Erythroblast (primary cell): ENCODE measurements at regions not wholly inside any gene's neighbourhood (a gene's known extent, or its start where the extent isn't known, plus 50 kb on each side); places are given as distances from the start of the nearest gene placed in this dataset.

Source experiments
- DNase-seq, 2 experiments: peaks; one replicate each; lab custom pipeline; 2025; lab: John Stamatoyannopoulos, UW
- GATA1 ChIP-seq: IDR thresholded peaks from 2 replicates; pipeline ENCODE4 v1.6.1; 2011; ENCODE audit warnings: low read depth, mild to moderate bottlenecking, control low read depth, low read length, moderate library complexity
- POLR2A ChIP-seq: IDR thresholded peaks from 2 replicates; pipeline ENCODE4 v1.6.1; 2011; ENCODE audit warnings: mild to moderate bottlenecking, low read length

- TF ChIP-seq POLR2A: no peak
- TF ChIP-seq GATA1: no peak
- no peak for DNase-seq
Measured at GRCh38 chr1:5758000-5758858, 234.0 kb downstream of the NPHP4 start.

GRCh38 chr1:5757187-5757805, 234.9 kb downstream of the NPHP4 start:
- no peak for DNase-seq
- no peak for TF ChIP-seq GATA1
- no peak for TF ChIP-seq POLR2A

DNA sequence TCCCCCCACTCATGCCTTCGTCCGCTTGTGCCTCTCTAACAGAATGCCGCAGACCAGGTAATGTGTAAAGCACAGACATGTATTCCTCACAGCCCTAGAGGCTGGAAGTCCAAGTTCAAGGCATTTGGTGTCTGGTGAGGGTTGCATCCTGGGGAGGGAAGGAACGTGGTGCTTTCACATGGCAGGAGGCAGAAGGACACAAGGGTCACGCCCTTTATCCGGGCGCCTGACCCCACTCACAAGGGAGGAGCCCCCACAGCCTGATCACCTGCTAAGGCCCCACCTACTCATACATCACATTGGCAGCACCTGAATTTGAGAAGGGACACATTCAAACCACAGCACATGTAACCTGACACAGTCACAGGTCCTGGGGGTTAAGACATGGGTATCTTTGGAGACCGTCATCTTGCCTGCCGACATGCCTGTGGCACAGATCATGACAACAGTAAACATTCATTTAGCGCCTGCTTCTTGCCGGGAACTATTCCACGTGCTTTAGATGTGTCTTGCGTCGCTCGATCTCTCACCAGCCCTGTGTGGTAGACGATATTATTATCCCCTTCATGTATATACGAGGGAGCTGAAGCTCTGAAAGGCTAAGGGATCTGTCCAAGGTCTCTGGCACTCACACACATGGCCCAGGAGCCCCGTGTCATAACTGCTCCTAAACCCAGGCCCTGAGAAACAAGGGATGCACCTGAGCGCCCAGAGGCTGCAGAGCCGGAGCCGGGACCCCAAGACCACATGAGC, 235.6 kb downstream of the NPHP4 start:
- DNase-seq: no peak
- TF ChIP-seq POLR2A (no peak), GATA1 (no peak)

- TF ChIP-seq GATA1: no peak
- TF ChIP-seq POLR2A: no peak
- no peak for DNase-seq
Measured at GRCh38 chr1:5755552-5756125, 236.6 kb downstream of the NPHP4 start.

GRCh38 chr1:5754817-5755551, 237.2 kb downstream of the NPHP4 start:
- TF ChIP-seq GATA1 (no peak), POLR2A (no peak)
- no peak for DNase-seq

DNA sequence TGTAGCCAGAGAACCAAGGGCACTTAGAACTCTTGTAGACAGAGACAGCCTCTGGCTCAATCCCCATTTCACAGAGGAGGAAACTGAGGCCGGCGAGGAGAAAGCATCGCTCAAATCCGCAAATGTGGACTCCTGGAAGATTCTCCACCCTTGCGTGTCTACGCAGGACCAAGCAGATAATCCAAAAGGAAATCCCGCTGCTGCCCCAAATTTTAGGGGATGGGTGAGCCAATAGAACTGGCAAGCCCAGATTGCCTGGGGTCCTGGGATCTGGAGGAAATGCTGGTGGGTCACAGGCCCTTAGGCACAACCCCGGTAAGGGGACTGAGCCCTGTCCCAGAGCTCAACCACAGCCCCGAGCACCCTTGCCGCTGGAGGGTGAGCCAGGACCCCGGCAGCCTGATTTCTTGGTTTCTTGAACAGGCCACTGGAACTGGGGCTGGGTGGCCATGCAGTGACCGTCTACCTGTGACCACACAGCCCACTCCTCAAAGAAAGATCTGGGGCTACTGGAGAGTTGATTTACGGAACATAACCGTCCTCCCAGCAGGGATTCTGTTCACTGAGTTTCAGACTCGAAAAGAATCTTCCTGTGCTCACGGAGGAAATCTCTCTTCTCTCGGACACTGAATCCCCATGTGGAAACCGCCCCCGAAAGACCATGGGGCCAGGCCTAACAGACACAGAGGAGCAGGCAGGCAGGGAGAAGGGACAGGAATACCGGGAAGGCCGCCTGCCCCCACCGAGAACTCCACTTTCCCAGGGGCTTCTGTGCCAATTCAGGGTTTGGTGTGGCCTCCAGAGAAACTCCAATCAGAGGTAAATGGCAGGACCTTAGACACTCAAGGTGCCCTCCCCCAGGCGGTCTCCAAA, 238.4 kb downstream of the NPHP4 start:
- no peak for TF ChIP-seq GATA1
- TF ChIP-seq POLR2A: no peak
- DNase-seq: no peak

DNA sequence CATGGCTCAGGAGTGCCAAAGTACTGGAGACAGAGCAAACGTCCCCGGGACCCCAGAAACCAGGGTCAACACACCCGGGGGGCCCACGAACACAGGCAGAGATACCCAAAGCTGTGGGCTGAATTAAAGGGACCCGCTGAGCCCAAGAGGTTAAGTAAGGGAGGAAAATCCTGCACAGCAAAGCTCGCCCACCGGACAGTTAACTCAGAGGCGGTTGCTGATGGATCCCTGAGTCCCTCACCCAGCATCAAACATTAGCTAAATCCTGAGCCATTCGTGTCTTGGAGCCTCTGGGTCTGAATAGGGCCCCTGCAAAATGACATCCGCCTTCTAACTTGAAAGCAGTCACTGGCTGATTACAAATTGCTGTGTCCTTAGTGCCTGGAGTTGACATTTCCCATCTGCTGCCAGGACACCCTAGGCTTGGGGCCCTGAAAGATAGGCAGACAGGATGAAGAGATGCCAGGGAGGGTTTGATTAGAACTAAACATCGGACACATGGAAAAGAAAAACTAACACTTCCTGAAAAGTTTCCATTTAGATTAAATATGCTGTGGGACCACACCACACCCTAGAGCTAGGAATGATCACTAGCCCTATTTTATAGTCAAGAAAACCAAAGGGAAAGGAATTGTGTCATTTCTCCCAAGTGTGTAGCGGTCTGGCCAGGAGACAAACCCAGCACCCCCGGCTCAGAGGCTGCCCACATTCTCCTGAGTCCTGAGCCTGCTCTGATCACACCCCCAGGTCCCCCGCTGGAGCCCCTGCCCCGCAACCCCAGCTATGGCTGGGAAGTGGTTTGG, 239.3 kb downstream of the NPHP4 start:
- no peak for TF ChIP-seq POLR2A
- no peak for TF ChIP-seq GATA1
- DNase-seq: no peak

GRCh38 chr1:5751833-5752745, 240.1 kb downstream of the NPHP4 start:
- DNase-seq: peak in 1 of 2 experiments; percentile 4
- TF ChIP-seq GATA1 (no peak), POLR2A (no peak)

GRCh38 chr1:5751163-5751540, 241.1 kb downstream of the NPHP4 start:
- TF ChIP-seq POLR2A (no peak), GATA1 (no peak)
- DNase-seq: no peak
